Dermis microvascular lymphatic vessel endothelial cell (primary cell): ENCODE measurements at regions not wholly inside any gene's neighbourhood (a gene's known extent, or its start where the extent isn't known, plus 50 kb on each side); places are given as distances from the start of the nearest gene placed in this dataset.
"Not testable (repeated sequence)": the region's sequence is repeated elsewhere in the genome, so short reads cannot be mapped to it uniquely, and the experiment has no call there.

Experiments used
- DNase-seq, 2 donors: peaks; one replicate each; pipeline versions ENCODE4 v3.0.0 to v3.0.0-alpha.2; 2010; ENCODE audit warnings: low read depth in 2 of 2

- no peak for DNase-seq
Measured at GRCh38 chrX:122004127-122004526, 956.7 kb downstream of the GLUD2 start.

- no peak for DNase-seq
Measured at GRCh38 chrX:122026665-122027064, 979.3 kb downstream of the GLUD2 start.

GRCh38 chrX:122046226-122046625 is 998.8 kb downstream of the GLUD2 start:
- no peak for DNase-seq

- DNase-seq: no peak
Measured at GRCh38 chrX:122046815-122047214, 999.4 kb downstream of the GLUD2 start.

- no peak for DNase-seq
Measured at GRCh38 chrX:122047261-122047660, 999.9 kb downstream of the GLUD2 start.

- no peak for DNase-seq
Measured at GRCh38 chrX:122055460-122055859, 1008.0 kb downstream of the GLUD2 start.

- no peak for DNase-seq
Measured at GRCh38 chrX:122055979-122056715, 1008.7 kb downstream of the GLUD2 start.

GRCh38 chrX:122076241-122076640 is 1028.8 kb downstream of the GLUD2 start:
- no peak for DNase-seq

- no peak for DNase-seq
Measured at GRCh38 chrX:122078079-122078478, 1030.7 kb downstream of the GLUD2 start.

GRCh38 chrX:122087341-122087740 is 1039.9 kb downstream of the GLUD2 start:
- no peak for DNase-seq

- DNase-seq: no peak
Measured at GRCh38 chrX:122091571-122091970, 1044.2 kb downstream of the GLUD2 start.

GRCh38 chrX:122092360-122092759 is 1045.0 kb downstream of the GLUD2 start:
- DNase-seq: no peak

- no peak for DNase-seq
Measured at GRCh38 chrX:122092978-122093377, 1045.6 kb downstream of the GLUD2 start.

GRCh38 chrX:122094611-122095010 is 1047.2 kb downstream of the GLUD2 start:
- DNase-seq: no peak

GRCh38 chrX:122113376-122113775 is 1066.0 kb downstream of the GLUD2 start:
- DNase-seq: no peak

GRCh38 chrX:122113896-122114295 is 1066.5 kb downstream of the GLUD2 start:
- no peak for DNase-seq

- no peak for DNase-seq
Measured at GRCh38 chrX:122115604-122116003, 1068.2 kb downstream of the GLUD2 start.

GRCh38 chrX:122119361-122119760 is 1064.7 kb upstream of the GRIA3 start:
- DNase-seq: no peak

GRCh38 chrX:122122274-122122673 is 1061.8 kb upstream of the GRIA3 start:
- DNase-seq: no peak

GRCh38 chrX:122133478-122133877 is 1050.6 kb upstream of the GRIA3 start:
- no peak for DNase-seq

- no peak for DNase-seq
Measured at GRCh38 chrX:122134291-122134690, 1049.8 kb upstream of the GRIA3 start.

GRCh38 chrX:122135070-122135469 is 1049.0 kb upstream of the GRIA3 start:
- DNase-seq: no peak

- not testable (repeated sequence) for DNase-seq
Measured at GRCh38 chrX:122140219-122140618, 1043.9 kb upstream of the GRIA3 start.

GRCh38 chrX:122154019-122154418 is 1030.1 kb upstream of the GRIA3 start:
- no peak for DNase-seq
